Endothelial cell of umbilical vein (primary cell): ENCODE measurements at regions not wholly inside any gene's neighbourhood (a gene's known extent, or its start where the extent isn't known, plus 50 kb on each side); places are given as distances from the start of the nearest gene placed in this dataset.

ENCODE experiments used
- POLR2A ChIP-seq: IDR thresholded peaks from 2 replicates; pipeline ENCODE4 v1.6.1; 2012; ENCODE audit warnings: low read depth, mild to moderate bottlenecking, control low read depth, low read length
- TF ChIP-seq, protein P1 (sequence below), 2 donors: IDR thresholded peaks; 1 replicate in 1 of 2; 2 replicates in 1 of 2; pipeline ENCODE4 v1.5.1; 2011; ENCODE audit warnings: low read length in 2 of 2, mild to moderate bottlenecking in 2 of 2, moderate library complexity in 2 of 2, control low read depth in 1 of 2, inconsistent platforms in 1 of 2, low read depth in 1 of 2; ENCODE audit not compliant: insufficient read depth in 1 of 2; ENCODE audit errors: extremely low read depth in 1 of 2

DNA sequence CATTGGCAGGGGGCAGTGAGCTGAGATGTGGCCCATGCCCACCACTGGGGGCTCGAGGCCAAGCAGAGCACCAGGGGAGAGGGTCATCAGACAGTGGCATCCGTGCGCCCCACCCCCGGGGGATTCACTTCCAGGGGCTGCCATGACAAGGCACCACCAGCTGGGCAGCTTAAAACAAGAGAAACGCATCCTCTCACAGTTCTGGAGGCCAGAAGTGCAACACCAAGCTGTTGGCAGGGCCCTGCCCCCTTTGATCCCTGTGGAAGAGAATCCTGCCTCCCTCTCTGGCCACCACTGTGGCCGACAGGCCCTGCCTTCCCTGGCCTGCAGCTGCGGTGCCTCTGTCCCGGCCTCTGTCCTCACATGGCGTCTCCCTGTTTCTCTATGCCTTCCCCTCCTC, 187.7 kb upstream of the ID2 start:
- TF ChIP-seq, protein P1, sequence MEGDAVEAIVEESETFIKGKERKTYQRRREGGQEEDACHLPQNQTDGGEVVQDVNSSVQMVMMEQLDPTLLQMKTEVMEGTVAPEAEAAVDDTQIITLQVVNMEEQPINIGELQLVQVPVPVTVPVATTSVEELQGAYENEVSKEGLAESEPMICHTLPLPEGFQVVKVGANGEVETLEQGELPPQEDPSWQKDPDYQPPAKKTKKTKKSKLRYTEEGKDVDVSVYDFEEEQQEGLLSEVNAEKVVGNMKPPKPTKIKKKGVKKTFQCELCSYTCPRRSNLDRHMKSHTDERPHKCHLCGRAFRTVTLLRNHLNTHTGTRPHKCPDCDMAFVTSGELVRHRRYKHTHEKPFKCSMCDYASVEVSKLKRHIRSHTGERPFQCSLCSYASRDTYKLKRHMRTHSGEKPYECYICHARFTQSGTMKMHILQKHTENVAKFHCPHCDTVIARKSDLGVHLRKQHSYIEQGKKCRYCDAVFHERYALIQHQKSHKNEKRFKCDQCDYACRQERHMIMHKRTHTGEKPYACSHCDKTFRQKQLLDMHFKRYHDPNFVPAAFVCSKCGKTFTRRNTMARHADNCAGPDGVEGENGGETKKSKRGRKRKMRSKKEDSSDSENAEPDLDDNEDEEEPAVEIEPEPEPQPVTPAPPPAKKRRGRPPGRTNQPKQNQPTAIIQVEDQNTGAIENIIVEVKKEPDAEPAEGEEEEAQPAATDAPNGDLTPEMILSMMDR (IDR thresholded peaks at IDR 0.05; ENCODE audit: extremely low read depth in 1 of 2, insufficient read depth in 1 of 2, low read depth in 1 of 2, low read length in 2 of 2): no peak
- TF ChIP-seq POLR2A: no peak
